GM19468 (cell line): ENCODE measurements at regions not wholly inside any gene's neighbourhood (a gene's known extent, or its start where the extent isn't known, plus 50 kb on each side); places are given as distances from the start of the nearest gene placed in this dataset.
A peak's percentile ranks its signal among the peaks of the same experiment; 100 is the strongest.
"Not testable (repeated sequence)": the region's sequence is repeated elsewhere in the genome, so short reads cannot be mapped to it uniquely, and the experiment has no call there.

Source experiments
- ATAC-seq: cut with Tn5 transposase; IDR thresholded peaks from one replicate; pipeline ENCODE4 v1.9.1; 2021; ENCODE audit warnings: mild to moderate bottlenecking, moderate library complexity, moderate number of reproducible peaks; ENCODE audit not compliant: unreplicated experiment; ENCODE audit errors: extremely low read depth

DNA sequence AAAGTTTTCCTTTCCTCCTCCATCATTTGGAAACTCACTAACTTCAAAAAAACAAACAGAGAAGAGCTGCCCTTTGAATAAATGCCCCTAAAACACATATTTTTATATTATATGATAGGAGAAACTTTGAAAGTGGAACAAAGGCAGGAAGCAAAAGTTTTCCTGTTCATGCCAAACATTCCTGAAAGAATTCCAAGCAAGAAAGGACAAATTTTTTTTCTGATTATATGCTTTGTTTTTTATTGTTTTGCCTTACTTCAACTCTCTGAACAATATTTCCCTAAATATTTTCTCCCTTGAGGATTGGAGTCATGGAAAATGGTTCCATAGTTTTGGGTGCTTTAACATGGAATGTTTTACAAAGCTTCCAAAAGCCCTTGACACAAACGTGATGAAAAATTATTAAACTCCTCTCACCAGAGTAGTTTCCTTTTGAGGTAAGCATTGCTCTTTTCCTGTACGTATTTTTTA is 638.5 kb upstream of the CAMK1G start:
- ATAC-seq: no peak

DNA sequence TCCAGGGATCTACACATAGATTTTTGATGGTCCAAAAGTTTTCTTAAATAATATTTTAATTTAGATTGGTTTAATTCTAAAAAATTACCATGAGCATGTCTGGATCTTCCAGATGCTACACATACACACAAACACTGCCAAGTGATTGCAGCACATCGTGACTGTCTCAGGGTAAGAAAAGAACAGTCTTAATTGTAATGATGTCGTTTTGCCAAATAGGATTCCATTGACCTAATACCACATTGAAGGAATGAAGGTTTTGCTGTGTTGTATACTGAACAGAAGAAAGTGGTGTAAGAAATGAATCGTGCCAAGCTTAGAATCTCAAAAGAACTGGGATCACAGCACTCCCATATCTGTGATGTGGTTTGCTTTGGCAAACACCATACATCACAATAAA is 633.3 kb upstream of the CAMK1G start:
- no peak for ATAC-seq

DNA sequence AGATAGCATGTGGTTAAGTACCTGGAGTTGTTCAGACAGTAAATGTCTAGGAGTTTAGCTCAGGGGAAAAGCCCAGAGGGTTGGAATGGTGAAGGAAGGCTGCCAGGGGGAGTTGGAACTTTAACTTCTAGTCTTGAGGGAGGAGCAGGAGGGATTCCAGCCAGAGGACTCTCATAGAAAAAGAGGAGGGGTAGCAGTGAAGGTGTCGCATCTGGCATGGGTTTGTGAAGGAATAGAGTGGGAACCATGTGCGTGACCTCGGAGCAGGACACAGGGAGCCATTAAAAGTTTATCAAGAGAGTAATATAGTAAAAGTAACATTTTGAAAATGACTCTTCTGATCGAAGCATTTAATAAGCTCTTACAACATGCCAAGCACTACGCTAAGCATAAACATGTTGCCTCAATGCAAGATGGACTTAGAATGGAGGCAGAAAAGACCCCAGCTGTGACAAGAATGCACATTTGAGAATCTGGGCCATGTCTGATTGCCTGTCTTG is 632.4 kb upstream of the CAMK1G start:
- ATAC-seq: no peak

DNA sequence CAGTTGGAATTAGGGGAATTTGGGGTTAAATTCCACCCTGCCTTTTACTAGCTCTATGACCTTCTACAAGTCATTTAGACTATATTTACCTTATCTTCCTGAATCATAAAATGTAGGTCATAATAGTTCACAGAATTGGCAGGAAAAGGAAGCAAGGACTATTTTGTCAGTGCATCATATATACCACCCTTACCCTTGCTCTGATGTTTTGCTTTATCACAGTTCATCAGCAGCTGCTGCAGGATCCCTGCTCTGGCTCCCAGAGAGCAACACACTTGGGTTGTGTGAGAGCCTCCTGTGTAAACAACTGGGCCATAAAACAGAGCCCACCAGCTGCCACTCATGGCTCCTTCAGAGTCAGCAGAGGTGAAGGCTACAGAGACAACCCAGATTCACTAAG is 631.6 kb upstream of the CAMK1G start:
- no peak for ATAC-seq

DNA sequence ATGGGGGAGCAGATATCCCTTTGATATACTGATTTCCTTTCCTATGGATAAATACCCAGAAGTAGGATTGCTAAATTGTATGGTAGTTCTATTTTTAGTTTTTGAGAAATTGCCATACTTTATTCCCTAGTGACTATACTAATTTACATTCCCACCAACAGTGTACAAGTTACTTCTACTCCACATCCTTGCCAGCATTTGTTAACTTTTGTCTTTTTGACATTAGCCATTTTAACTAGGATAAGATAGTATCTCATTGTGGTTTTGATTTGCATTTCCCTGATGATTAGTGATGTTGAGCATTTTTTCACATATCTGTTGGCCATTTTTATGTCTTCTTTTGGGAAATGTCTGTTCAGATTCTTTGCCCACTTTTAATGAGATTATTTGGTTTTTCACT is 620.6 kb upstream of the CAMK1G start:
- ATAC-seq: no peak

DNA sequence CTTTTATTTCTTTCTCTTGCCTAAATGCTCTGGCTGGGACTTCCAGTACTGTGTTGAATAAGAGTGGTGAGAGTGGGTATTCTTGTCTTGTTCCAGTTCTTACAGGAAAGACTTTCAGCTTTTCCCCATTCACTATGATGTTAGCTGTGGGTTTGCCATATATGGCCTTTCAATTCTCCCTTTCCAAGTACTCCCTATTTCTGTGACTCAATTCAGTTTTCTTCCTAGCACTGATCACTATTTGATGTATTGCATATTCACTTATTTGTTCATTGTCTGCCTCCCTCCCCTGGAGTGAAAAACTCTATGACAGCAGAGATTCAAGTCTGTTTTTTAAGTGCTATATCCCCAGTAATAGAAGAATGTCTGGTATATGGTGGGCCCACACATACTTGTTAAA is 618.2 kb upstream of the CAMK1G start:
- ATAC-seq: no peak

DNA sequence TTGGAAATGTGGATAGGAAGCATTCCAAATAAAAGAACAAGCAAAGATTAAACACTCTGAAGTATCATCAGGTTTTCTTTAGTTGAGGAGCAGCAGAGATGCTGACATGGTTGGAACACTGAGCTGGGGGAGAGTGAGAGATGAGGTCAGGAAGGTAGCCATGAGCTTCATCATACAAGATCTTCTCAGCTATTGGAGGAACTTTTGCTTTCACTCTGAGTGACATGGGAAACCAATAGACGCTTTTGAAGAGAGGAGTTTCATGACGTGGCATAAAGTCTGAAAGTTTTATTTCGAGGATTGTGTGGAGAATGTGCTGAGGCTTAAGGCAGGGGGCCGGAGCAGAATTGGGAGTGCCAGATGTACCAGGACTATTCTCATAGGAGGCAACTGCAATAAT is 616.2 kb upstream of the CAMK1G start:
- no peak for ATAC-seq

DNA sequence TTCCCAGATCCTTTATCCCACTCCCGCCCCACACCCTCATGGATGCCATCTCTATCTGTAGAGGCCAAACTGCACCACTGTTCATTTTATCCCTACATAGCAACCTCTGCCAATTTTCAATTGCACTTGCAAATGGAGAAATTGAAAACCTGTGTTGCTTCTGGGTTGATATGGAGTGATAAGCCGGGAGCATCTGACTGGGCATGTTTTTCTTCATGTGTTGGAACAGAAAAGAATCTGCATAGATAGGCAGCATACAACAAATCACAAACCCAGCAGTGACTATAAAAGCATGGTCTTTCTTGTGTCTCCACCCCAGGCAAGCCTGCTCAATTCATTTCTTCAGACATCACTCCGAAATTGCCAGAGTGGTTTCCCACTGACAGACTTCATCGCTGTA is 608.8 kb upstream of the CAMK1G start:
- no peak for ATAC-seq

DNA sequence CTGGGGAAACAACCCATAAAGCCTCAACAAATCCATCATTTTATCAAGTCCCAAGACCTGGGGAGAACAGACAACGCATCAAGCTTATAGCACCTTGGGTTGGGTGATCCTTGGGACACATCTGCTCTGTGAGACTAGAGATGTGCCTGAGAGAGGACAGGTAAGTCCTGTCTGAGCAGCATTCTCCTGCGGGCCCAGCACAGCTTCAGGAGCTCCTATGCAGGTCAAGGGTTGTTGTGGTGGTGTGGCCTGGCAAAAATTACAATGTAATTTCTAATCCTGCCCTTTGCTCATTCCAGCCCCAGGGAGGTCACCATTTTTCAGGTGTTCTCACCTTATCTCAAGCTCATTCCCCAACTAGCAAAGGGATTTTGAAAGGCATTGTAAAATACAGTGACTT is 608.1 kb upstream of the CAMK1G start:
- ATAC-seq: no peak

DNA sequence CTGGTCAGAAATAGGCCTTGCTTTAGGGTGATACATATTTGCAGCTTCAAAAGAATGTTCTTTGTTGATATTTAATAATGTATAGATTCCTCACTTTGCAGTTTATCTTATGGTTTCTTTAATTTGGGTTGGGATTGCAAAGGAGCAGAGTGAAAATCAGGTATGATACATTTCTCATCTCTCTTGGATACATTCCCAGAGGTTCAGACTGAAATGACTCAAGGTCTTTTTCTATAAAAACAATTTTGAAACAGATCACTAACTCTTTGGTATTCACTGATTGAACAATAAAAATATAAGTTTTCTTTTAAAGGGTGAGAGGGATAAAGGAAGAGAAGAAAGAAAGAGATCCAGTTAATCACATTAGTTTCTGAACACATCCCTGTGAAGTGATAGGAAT is 606.5 kb upstream of the CAMK1G start:
- no peak for ATAC-seq

DNA sequence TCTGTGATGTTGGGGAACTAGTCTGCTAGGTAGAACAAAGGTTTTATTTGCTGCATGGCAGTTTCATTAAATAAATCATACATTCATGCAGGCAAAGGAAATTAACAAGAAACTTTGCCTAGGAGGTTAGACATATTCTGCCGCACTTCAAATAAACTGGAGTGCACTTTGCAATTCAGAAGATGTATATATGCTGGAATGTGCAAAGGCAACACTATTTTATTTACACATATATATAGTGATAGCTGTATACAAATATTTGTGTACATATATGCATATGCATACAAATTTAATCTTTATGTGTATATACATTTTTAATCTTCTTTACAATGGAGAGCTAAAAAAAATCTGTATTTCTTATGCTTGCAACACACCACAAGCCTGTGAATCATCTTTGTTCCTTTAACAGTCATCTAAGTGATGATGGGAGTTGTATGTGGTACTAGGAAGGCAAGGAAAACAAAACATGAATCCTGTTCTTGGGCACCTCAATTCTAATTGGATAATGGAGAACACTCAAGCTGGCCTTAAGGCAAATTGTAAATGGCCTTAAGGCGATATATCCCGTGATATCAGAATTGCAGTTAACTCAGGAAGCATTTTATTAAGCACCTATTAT is 605.8 kb upstream of the CAMK1G start:
- no peak for ATAC-seq

DNA sequence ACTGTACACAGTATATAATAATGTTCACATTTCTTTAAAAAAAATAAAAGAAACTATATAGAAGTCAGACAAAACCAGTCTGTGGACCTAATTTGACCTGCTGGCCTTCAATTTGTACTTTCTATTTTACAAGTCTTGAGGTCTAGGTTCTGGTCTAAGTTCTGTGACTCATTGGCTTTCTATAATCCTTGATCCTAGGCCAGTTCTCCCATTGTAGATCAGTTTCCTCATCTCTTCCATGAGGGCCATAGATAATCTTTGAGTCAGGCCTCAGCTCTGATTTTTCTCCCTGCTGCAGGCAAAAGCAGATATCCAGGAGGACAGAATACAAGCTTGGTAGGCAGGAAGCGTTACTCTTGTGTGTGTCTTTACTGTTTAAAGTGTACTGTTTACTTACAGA is 603.7 kb upstream of the CAMK1G start:
- ATAC-seq: no peak

DNA sequence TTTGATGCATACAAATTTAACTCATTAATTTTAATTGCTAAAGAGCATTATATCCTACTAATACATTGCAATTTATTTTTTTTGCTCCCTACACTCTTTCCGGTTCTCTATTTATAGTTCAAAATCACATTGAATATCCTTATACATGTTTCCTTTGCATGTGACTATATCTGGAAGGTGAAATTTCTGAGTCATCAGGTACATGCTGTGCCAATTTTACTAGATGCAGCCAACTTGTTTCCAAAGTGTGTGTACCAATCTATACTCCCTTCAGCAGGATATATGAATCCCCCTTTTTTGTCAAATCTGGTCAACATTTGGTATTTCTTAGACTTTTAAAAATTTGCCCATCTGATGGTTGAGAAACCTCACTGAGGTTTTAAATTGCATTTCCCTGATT is 602.9 kb upstream of the CAMK1G start:
- no peak for ATAC-seq

DNA sequence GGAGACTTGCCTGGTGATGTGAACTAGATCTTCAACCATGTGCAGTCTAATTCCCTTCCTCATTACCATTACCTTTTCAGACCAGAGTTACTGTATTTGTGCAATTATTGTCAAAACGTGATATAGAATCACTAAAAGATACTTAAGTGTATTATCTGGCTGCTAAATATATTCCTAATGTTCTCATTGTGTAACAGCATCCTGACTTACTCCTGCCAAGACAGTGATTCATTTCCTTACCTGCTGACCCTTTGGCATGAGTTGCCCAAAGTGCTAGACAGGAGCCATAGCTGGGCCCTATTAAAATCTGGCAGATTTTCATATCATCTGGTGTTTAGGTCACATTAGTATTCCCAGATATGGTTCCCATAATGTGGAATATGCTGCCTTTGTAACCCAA is 598.3 kb upstream of the CAMK1G start:
- ATAC-seq: no peak

DNA sequence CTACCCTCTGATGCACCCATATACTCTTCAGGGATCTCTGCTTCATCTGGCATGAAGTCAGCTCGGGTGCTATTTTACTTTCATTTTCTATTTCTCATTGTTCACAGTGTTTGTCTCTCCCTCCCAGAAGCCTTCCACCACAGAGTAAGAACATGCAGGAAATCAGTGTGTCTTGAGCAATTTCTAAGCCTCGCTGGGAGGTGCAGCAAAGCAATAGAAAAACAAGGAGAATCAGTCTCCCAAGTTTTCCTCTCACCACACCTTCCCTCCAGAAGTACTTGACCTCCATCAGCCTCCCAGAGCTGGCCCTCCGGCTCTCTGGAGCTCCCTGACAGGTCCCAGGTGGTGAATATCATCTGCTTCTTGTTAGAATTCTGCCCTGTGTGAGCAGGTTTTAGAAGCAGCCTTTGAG is 594.7 kb upstream of the CAMK1G start:
- ATAC-seq: peak; percentile 92

DNA sequence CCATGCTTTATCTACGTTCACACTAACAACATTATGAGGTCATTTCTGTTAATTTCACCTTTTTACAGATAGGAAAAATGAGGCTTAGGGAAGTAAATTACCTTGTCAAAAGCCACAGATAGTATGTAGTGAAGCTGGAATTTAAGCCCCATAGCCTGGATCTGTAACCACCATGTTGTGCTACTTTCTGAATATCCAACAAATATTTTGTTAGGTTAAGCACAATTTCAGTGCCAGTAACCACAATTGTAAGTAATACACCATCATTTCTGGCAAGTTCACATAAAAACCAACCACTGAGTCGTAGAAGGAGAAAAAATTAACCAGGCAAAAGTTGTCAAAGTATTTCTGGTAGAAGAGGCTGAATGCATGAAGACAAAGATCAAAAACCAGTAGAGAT is 593.1 kb upstream of the CAMK1G start:
- no peak for ATAC-seq

DNA sequence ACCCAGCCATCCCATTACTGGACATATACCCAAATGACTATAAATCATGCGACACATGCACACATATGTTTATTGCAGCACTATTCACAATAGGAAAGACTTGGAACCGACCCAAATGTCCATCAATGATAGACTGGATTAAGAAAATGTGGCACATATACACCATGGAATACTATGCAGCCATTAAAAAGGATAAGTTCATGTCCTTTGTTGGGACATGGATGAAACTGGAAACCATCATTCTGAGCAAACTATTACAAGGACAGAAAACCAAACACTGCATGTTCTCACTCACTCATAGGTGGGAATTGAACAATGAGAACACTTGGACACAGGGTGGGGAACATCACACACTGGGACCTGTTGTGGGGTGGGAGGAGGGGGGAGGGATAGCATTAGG is 586.5 kb upstream of the CAMK1G start:
- not testable (repeated sequence) for ATAC-seq

DNA sequence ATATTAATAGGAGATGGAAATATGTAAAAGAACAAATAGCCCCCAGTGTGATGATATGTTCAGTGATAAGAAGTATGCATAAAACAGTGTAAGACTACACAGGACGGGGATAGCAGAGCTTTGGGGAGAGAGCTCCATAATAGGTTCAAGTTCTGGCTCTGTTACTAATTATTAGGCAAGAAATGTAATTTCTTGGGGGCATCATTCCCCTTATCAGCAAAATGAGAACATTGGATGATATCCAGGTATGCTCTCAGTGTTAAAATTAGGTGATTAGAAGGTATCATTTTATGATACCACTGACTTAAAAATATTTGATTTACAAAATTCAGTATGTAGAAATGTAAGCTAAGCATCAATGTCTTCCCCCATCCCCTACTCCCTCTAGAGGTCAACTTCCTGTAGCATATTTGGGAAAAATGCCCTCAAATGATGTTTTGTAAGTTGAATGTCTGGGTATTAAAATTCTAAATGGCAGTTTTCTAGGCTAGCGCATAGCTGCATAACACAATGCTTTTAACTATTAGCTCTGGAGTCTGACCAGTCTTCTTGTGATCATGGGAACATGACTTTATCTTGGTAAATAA is 585.7 kb upstream of the CAMK1G start:
- no peak for ATAC-seq

DNA sequence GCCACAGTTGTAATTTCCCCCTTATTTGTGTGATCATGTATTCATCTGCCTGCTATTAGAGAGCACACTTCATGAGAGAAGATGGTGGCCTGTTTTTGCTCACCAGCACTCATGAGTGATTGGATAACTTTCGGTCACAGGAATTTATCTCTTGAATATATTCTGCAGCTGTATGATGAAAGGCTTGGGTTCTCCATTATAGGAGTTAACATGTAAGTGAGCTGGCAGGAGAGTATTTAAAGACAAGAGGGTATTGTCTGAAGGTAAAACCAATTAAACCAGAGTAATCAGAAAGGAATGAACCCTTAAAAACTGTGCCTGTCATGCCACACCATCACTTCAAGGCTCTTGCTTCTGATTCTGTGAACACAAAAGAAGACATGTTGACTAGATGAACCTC is 574.9 kb upstream of the CAMK1G start:
- ATAC-seq: no peak

DNA sequence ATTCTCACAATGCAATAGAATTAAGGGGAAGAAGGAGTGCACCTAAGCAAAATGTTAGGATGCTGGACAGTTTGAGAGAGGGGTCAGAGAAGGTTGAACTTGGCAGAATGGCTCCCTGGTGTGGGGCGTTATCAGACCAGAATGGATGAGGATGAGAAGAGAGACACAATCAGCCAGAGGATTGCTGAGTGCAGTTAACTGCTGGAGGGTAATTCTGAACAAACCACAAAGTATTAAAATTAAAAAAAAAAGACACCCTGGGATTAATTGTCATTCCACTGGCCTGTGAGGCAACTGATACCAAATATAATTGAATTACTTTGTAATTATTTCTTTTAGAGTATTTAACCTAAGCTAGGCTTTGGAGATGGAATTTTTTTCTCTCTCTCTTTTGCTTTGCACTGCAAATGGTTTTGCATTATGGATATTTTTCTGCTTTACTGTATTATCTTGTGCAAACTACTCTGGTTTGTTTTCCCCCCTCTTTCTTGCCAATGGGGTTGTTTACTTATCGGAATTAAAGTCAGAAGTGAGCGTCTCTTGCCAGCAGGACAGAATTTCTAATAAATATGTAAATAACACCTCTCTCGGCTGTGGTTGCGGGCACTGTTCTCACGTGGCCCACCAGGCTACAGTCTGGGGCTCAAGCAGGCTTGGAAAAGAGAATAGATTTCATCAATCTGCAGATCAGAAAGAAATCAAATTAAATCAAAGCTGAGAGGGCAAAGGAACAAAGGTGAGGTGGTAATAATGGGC is 572.9 kb upstream of the CAMK1G start:
- ATAC-seq: no peak

DNA sequence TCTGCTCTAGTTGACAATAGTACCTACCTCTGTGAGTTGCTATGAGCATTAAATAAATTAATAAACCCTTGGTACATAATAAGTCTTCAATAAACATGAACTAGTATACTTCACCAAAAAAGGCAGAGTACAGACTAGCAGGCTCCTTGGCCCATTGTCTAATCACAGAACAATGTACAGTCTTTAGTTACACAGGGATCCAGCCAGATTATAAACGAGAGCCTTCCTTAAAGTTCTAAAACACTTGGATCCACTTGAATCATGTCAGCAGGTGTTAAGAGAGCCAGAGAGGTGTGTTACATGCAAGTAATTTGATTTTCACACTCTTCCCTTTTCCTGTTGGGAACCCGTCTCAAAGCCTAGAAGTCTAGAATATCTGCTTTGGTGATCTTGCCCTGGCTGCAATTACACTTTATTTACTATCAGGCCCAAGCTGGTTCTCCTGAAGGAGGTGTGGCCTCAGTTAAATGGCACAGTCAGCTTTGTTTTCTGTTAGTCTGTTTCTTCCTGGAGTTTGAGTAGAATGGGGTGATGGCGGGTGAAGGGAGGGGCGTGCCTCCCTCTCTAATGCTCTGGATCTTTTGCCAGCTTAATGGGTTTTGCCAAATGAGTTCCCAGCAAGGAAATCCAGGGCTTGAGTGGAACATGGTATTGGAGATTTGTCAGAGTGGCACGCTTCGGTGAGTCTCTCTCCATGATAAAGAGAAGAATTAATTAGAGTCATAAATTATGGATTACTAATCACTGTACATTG is 570.9 kb upstream of the CAMK1G start:
- no peak for ATAC-seq
